ENCODE measurements at regions not wholly inside any gene's neighbourhood (a gene's known extent, or its start where the extent isn't known, plus 50 kb on each side); places are given as distances from the start of the nearest gene placed in this dataset.

- CTCF ChIA-PET: no interaction called here
- H3K4me1 ChIP-seq (ENCODE audit: control insufficient read depth in 1 of 2, insufficient read depth in 2 of 2, low read length in 2 of 2): no peaks in the 10 kb centered on the region; a peak in 1 of 4 replicates
- H3K9me2 ChIP-seq (ENCODE audit: insufficient read depth): no peaks in the 10 kb centered on the region
These were observed 212.0 kb upstream of the ID2 start for GRCh38 chr2:8469709-8470493.

More at GRCh38 chr2:8469709-8470493, 212.0 kb upstream of the ID2 start:
- Histone ChIP-seq H2AFZ (ENCODE audit: low read depth, low read length, poor library complexity, severe bottlenecking) (no peak overlapping the region), H4K20me1 (ENCODE audit: insufficient read depth) (no peaks in the 10 kb centered on the region), H3K9ac (ENCODE audit: low read length) (no peak overlapping the region), H3K27me3 (ENCODE audit: insufficient read depth, low read length) (no peaks in the 10 kb centered on the region), H3K36me3 (ENCODE audit: control insufficient read depth in 1 of 2, insufficient read depth in 2 of 2, low read length in 2 of 2) (no peaks in the 10 kb centered on the region), H3K27ac (ENCODE audit: low read depth, low read length) (no peak overlapping the region), H3K4me3 (replicated peaks in 1 of 2; ENCODE audit: low read depth in 1 of 2, low read length in 2 of 2) (no peak overlapping the region), H3K9me3 (ENCODE audit: control insufficient read depth in 1 of 2, insufficient read depth in 1 of 2, low read depth in 1 of 2, low read length in 2 of 2) (no peaks in the 10 kb centered on the region), H3K79me2 (ENCODE audit: insufficient read depth, low read length) (no peaks in the 10 kb centered on the region), H3K4me2 (ENCODE audit: low read length) (no peak overlapping the region)
- POLR2A ChIA-PET: no interaction called here
- no peak for ATAC-seq
- no peak for DNase-seq (ENCODE audit: low read depth, low spot score)
- intact Hi-C loops (cut with micrococcal nuclease): no loop called here
- no peak for TF ChIP-seq CTCF (IDR thresholded peaks at IDR 0.05 in 2 of 3, conservative IDR thresholded peaks at IDR 0.05 in 1 of 3; ENCODE audit: borderline replicate concordance in 1 of 3, insufficient read depth in 1 of 3, low read depth in 2 of 3, low read length in 2 of 3)
- no peak for TF ChIP-seq SIN3A (IDR thresholded peaks at IDR 0.05; ENCODE audit: low read depth)
- TF ChIP-seq POLR2AphosphoS5 (IDR thresholded peaks at IDR 0.05; ENCODE audit: low read depth, low read length): no peak
- TF ChIP-seq YY1 (IDR thresholded peaks at IDR 0.05; ENCODE audit: extremely low read depth, insufficient replicate concordance, low read depth, low read length): no peak
- no peak for TF ChIP-seq REST (IDR thresholded peaks at IDR 0.05; ENCODE audit: low read depth)
- no peak for TF ChIP-seq EGR1 (IDR thresholded peaks at IDR 0.05; ENCODE audit: low read depth)
- TF ChIP-seq ELF1 (IDR thresholded peaks at IDR 0.05; ENCODE audit: borderline replicate concordance, low read depth): no peak
- RAD21 ChIA-PET (ENCODE audit: low non-redundant PET in 1 of 2, low total read pairs in 2 of 2, uncharacterized antibody in 2 of 2, unreplicated experiment in 2 of 2): no interaction called here
- BruUV-seq (replicated peaks): no TSS peak
